Breast epithelium (tissue), 3 donors: ENCODE measurements at regions not wholly inside any gene's neighbourhood (a gene's known extent, or its start where the extent isn't known, plus 50 kb on each side); places are given as distances from the start of the nearest gene placed in this dataset.
"Not testable (repeated sequence)": the region's sequence is repeated elsewhere in the genome, so short reads cannot be mapped to it uniquely, and the experiment has no call there.

Experiments
- CTCF ChIP-seq, 3 donors: fragments of 450-650 bp; IDR thresholded peaks; one replicate each; pipeline ENCODE4 v1.5.1; 2016 to 2017; ENCODE audit warnings: antibody characterized with exemption in 3 of 3, mild to moderate bottlenecking in 3 of 3, moderate library complexity in 3 of 3
- POLR2AphosphoS5 ChIP-seq, 3 donors: sonication (generic); formaldehyde crosslinking; IDR thresholded peaks; one replicate each; pipeline ENCODE4 v1.6.1; 2017; ENCODE audit warnings: antibody characterized with exemption in 3 of 3

DNA sequence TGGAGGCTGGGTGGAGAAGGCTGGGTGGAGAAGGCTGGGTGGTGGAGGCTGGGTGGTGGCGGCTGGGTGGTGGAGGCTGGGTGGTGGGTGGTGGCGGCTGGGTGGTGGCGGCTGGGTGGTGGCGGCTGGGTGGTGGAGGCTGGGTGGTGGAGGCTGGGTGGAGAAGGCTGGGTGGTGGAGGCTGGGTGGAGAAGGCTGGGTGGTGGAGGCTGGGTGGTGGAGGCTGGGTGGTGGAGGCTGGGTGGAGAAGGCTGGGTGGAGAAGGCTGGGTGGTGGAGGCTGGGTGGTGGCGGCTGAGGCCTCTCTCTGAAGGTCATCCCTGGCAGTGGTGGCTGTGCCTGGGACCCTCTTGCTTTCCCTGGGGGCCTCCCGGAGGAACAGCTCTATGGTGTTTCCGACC lies 91.5 kb upstream of the COL5A1 start:
- TF ChIP-seq CTCF, POLR2AphosphoS5 (IDR thresholded peaks at IDR 0.05): not testable (repeated sequence)
